ENCODE measurements at regions not wholly inside any gene's neighbourhood (a gene's known extent, or its start where the extent isn't known, plus 50 kb on each side); places are given as distances from the start of the nearest gene placed in this dataset.

DNA sequence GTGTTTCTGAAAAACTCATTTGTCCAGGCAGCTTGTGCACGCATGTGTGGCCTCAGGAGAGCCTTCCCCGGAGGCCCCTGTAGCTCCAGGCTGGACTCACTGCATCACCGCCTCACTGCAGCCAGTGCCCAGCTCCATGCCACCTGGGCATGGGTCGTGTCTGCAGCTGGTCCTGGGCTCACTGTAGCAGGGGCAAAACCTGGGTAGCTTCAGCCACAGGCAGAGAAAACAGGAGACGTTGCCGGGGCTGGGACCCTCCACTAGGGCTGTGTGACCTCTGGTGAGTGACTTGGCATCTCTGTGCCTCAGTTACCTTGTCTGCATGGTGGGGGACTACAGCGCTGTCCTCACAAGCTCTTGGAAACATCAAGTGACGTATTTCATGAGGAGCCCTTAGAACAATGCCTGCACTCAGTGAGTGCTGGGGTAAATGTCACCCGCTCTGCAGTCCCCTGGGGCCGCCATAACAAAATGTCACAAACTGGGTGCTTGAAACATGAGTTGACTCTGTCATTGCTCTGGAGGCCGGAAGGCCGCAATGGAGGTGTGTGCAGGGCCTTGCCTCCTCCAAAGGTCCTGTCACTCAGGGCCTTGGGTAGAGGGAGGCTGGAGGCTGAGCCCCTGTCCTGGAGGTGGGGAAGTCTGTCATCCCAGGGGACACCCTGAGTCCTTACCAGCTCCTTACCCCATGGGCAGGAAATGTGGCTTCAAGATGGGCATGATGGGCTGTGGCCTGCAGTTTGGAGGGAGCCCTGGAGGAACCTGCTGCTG lies 488.7 kb downstream of the TBC1D22A start:
- Histone ChIP-seq H3K9me3 (peaks cover 0 to 19% (median 8%) of the 10 kb centered on the region in 12 donors), H3K4me3 (no peak overlapping the region), H3K36me3 (no peaks in the 10 kb centered on the region), H3K27me3 (peaks cover 0 to 23% (median 4%) of the 10 kb centered on the region in 9 donors), H3K4me1 (no peaks in the 10 kb centered on the region), H3K27ac (no peak overlapping the region)
- ATAC-seq (no peak), DNase-seq (no peak)
- TF ChIP-seq POLR2A (IDR thresholded peaks at IDR 0.05) (no peak), CTCF (IDR thresholded peaks at IDR 0.05) (no peak)
- intact Hi-C loops (cut with DNase I), result no loop called here
- 85 to 91% (median 87%) methylated on average over 11 to 12 of the region's 12 CpGs for WGBS, 4 donors

DNA sequence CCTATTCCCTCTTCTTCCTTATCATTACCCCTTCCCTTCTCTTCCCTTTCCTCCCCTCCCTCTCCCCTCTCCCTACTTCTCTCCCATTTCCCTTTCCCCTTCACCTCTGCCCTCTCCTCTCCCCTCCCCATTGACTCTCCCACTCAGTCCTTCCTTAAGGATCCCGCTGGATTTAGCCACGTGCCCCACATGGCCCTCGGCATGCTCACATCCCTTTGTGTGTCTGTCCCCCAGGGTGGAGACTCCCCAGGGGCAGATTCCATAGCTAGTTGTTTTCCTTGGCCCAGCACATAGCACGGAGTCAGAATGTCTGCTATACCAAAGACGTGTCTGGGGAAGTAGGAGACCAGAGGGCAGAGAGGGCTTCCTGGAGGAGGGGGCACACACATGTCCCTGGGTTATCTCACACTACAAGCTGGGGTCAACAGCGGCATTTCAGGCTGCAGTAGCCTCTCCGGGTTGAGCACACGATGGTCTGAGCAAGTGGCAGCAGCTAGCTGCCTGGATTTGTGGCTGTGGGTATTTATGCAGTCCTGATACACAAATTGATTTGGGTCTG lies 487.0 kb downstream of the TBC1D22A start:
- DNase-seq (no peak), ATAC-seq (no peak)
- 37 to 57% (median 43%) methylated on average over 6 to 8 of the region's 8 CpGs for WGBS, 4 donors
- Histone ChIP-seq H3K27ac (no peak overlapping the region), H3K27me3 (peaks cover 0 to 23% (median 4%) of the 10 kb centered on the region in 9 donors), H3K4me1 (no peaks in the 10 kb centered on the region), H3K4me3 (no peak overlapping the region), H3K36me3 (no peaks in the 10 kb centered on the region), H3K9me3 (peaks cover 0 to 19% (median 8%) of the 10 kb centered on the region in 12 donors)
- intact Hi-C loops (cut with DNase I), result no loop called here
- TF ChIP-seq CTCF (IDR thresholded peaks at IDR 0.05), result no peak

GRCh38 chr22:47248925-47249324 lies 486.5 kb downstream of the TBC1D22A start:
- no peak for DNase-seq
- no peak for TF ChIP-seq POLR2A (IDR thresholded peaks at IDR 0.05)
- TF ChIP-seq CTCF (IDR thresholded peaks at IDR 0.05), result no peak
- no peak for ATAC-seq
- H3K27ac ChIP-seq, result no peak overlapping the region
- intact Hi-C loops (cut with DNase I), result no loop called here
- no peaks in the 10 kb centered on the region for H3K36me3 ChIP-seq
- H3K9me3 ChIP-seq, result peaks cover 0 to 18% (median 8%) of the 10 kb centered on the region in 12 donors
- no peaks in the 10 kb centered on the region for H3K4me1 ChIP-seq
- peaks cover 0 to 23% (median 4%) of the 10 kb centered on the region in 9 donors for H3K27me3 ChIP-seq
- 69 to 72% (median 71%) methylated on average over 4 of the region's 4 CpGs for WGBS, 4 donors
- H3K4me3 ChIP-seq, result no peak overlapping the region

DNA sequence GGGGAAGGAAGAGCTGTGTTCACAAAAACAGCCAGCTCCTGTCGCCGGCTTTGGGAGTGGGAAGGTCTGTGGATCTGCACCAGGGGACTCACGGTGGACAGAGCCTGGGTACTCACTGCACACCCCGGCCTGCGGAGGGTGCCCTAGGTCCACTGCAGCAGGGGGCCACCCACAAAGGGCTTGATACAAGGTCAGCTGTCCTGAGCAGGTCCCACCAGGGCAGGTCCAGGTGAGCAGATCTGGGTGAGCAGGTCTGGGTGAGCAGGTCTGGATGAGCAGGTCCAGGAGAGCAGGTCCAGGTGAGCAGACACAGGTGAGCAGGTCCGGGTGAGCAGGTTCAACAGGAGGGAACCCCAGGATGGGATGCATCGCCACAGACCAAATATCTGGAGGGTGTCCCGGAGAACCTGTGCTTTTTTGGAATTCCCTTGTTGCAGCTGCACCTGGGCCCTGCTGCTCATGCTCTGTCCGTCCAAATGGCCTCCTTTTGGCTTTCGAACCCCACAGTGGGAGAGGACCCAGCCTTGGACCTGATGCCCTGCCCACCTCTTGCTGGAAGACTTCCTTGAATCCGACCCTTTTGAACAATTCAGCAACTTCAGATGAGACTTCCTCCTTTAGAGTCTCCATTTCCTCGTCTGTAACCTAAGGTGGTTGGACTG lies 485.3 kb downstream of the TBC1D22A start:
- Histone ChIP-seq H3K9me3 (peaks cover 0 to 13% (median 4%) of the 10 kb centered on the region in 12 donors), H3K36me3 (no peaks in the 10 kb centered on the region), H3K4me1 (no peaks in the 10 kb centered on the region), H3K27me3 (peaks cover 0 to 23% (median 4%) of the 10 kb centered on the region in 9 donors), H3K4me3 (no peak overlapping the region), H3K27ac (no peak overlapping the region)
- DNase-seq (no peak), ATAC-seq (no peak)
- TF ChIP-seq CTCF (IDR thresholded peaks at IDR 0.05), result no peak
- TF ChIP-seq POLR2A (IDR thresholded peaks at IDR 0.05), result no peak
- WGBS, 4 donors, result 67 to 73% (median 70%) methylated on average over 10 to 12 of the region's 12 CpGs
- intact Hi-C loops (cut with DNase I), result no loop called here

All from heart left ventricle (tissue), 16 donors.